ENCODE measurements at regions not wholly inside any gene's neighbourhood (a gene's known extent, or its start where the extent isn't known, plus 50 kb on each side); places are given as distances from the start of the nearest gene placed in this dataset.

DNA sequence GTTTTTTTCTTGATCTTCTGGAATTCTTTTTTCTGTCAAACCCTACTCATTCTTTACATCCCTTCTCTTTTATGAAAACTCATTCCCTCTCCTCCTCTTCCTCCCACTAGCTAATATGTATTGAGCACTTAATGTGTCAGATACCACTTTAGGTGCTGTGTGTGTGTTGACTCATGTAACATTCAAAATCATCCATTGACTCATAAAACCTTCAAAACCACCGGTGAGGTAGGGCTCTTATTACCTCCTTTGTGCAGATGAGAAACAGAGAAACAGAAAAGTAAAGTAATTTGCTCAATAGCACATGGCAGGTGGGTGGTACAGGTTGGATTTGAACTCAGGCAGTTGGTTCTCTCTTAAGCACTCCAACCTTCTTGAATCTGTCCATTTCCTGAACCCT lies 136.3 kb upstream of the NEDD9 start:
- Histone ChIP-seq H3K4me3 (ENCODE audit: low read depth, low read length) (no peak overlapping the region), H3K27me3 (ENCODE audit: insufficient read depth, low read depth, severe bottlenecking) (no peaks in the 10 kb centered on the region), H3K9me3 (ENCODE audit: severe bottlenecking) (no peaks in the 10 kb centered on the region), H3K27ac (no peak overlapping the region), H3K36me3 (no peaks in the 10 kb centered on the region)
- no peak for DNase-seq
- TF ChIP-seq, protein P1, sequence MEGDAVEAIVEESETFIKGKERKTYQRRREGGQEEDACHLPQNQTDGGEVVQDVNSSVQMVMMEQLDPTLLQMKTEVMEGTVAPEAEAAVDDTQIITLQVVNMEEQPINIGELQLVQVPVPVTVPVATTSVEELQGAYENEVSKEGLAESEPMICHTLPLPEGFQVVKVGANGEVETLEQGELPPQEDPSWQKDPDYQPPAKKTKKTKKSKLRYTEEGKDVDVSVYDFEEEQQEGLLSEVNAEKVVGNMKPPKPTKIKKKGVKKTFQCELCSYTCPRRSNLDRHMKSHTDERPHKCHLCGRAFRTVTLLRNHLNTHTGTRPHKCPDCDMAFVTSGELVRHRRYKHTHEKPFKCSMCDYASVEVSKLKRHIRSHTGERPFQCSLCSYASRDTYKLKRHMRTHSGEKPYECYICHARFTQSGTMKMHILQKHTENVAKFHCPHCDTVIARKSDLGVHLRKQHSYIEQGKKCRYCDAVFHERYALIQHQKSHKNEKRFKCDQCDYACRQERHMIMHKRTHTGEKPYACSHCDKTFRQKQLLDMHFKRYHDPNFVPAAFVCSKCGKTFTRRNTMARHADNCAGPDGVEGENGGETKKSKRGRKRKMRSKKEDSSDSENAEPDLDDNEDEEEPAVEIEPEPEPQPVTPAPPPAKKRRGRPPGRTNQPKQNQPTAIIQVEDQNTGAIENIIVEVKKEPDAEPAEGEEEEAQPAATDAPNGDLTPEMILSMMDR (IDR thresholded peaks at IDR 0.05; ENCODE audit: low read depth, low read length), result no peak

GRCh38 chr6:11368264-11368663 lies 135.8 kb upstream of the NEDD9 start:
- no peak overlapping the region for H3K4me3 ChIP-seq (ENCODE audit: low read depth, low read length)
- no peaks in the 10 kb centered on the region for H3K9me3 ChIP-seq (ENCODE audit: severe bottlenecking)
- no peak overlapping the region for H3K27ac ChIP-seq
- DNase-seq, result no peak
- TF ChIP-seq, protein P1 (IDR thresholded peaks at IDR 0.05; ENCODE audit: low read depth, low read length), result no peak
- no peaks in the 10 kb centered on the region for H3K36me3 ChIP-seq
- H3K27me3 ChIP-seq (ENCODE audit: insufficient read depth, low read depth, severe bottlenecking), result no peaks in the 10 kb centered on the region

DNA sequence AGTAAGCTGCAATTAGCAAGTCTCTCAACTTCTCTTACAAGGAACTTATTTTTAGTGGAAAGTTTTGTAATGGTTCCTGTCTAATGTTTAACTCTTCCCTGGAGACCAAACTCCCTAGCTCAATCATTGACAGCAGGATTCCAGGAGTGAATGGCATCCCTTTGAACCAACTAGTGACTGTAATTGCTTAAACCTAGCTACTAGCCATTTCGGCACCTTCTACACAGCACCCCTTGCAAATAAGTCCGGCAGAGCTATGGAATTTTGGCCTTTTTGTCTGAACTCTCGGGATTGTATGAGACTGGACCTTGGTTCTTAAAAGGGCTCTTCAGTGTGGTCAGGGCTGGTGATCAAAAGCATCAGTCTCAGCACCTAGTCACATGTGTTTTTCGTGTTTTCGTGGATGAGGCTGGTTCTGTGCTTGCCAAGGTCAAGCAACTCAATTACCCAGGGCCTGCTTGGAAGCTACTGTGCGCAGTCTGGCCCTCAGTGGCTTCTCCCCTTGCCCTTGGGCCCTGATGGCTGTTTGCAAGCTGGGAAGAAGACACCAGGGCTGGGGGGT lies 135.3 kb upstream of the NEDD9 start:
- Histone ChIP-seq H3K27me3 (ENCODE audit: insufficient read depth, low read depth, severe bottlenecking) (no peaks in the 10 kb centered on the region), H3K27ac (no peak overlapping the region), H3K9me3 (ENCODE audit: severe bottlenecking) (no peaks in the 10 kb centered on the region), H3K4me3 (ENCODE audit: low read depth, low read length) (no peak overlapping the region), H3K36me3 (no peaks in the 10 kb centered on the region)
- DNase-seq, result no peak
- TF ChIP-seq, protein P1 (IDR thresholded peaks at IDR 0.05; ENCODE audit: low read depth, low read length), result no peak

DNA sequence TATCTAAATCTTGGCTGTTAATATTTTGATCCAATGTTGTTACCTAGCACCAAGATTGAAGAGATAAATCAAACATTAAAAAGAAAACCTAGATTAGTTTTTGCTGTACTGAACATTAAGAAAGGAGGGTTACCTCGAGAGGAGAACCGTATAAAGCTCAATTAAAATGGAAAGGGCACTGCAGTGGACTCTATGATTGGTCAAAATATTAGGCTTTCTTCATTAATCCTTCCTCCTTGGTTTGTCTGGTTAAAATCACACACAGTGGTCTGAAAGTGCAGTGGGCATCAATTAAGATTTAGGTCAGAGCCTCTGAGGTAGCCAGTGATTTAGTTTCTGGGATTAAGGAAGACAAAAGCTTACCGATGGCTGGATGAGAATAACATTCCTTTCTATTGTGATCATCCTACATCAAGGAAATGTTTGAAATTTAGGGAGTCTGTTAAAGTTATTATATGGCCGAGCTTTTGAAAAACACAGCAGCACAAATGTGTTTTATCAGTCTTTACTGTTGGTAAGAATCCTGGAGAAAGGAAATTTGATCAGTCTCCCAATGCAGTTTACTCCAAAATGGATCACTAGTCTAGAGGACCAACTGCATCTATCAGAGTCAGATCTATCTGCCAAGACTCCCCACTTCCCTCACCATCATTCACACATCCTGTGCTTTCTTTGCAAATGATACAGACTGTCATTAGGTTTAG lies 134.6 kb upstream of the NEDD9 start:
- Histone ChIP-seq H3K36me3 (no peaks in the 10 kb centered on the region), H3K9me3 (ENCODE audit: severe bottlenecking) (no peaks in the 10 kb centered on the region), H3K4me3 (ENCODE audit: low read depth, low read length) (no peak overlapping the region), H3K27me3 (ENCODE audit: insufficient read depth, low read depth, severe bottlenecking) (no peaks in the 10 kb centered on the region), H3K27ac (no peak overlapping the region)
- TF ChIP-seq, protein P1 (IDR thresholded peaks at IDR 0.05; ENCODE audit: low read depth, low read length), result no peak
- DNase-seq, result no peak

- Histone ChIP-seq H3K27ac (no peak overlapping the region), H3K4me3 (ENCODE audit: low read depth, low read length) (no peak overlapping the region), H3K9me3 (ENCODE audit: severe bottlenecking) (no peaks in the 10 kb centered on the region), H3K27me3 (ENCODE audit: insufficient read depth, low read depth, severe bottlenecking) (no peaks in the 10 kb centered on the region), H3K36me3 (no peaks in the 10 kb centered on the region)
- no peak for DNase-seq
- TF ChIP-seq, protein P1 (IDR thresholded peaks at IDR 0.05; ENCODE audit: low read depth, low read length), result no peak
These were observed 133.9 kb upstream of the NEDD9 start for GRCh38 chr6:11366183-11366933.
